IMR-90 (cell line): ENCODE measurements at regions not wholly inside any gene's neighbourhood (a gene's known extent, or its start where the extent isn't known, plus 50 kb on each side); places are given as distances from the start of the nearest gene placed in this dataset.

ENCODE experiments used
- ATAC-seq: fragments of 200-7000 bp; cut with Tn5 transposase; 2 replicates; pipeline ENCODE4 v1.9.1; 2020; ENCODE audit warnings: low read depth, mild to moderate bottlenecking, moderate library complexity
- BruUV-seq: library from RNA; stranded (reverse); fragments of 400-500 nt; replicated peaks from 2 replicates; lab custom pipeline; 2021; lab: Mats Ljungman, UMichigan
- CTCF ChIA-PET: fragments of 300-600 bp; formaldehyde crosslinking; extraction: SDS; loops from one replicate; lab custom pipeline; 2021; ENCODE audit warnings: antibody characterized with exemption; lab: Yijun Ruan, JAX
- POLR2A ChIA-PET: fragments of 300-600 bp; sonication (Branson Sonifier 250); formaldehyde crosslinking; loops from one replicate; lab custom pipeline; 2022; ENCODE audit warnings: antibody characterized with exemption; ENCODE audit not compliant: unreplicated experiment; lab: Charles Lee
- DNase-seq: peaks from one replicate; pipeline ENCODE4 v3.0.0; 2013
- H2AFZ ChIP-seq: replicated peaks from 2 replicates; pipeline ENCODE3; 2013; ENCODE audit warnings: low read length, mild to moderate bottlenecking; ENCODE audit not compliant: poor library complexity
- H2AK5ac ChIP-seq: 2 replicates; pipeline ENCODE4 v1.6.1; 2013; ENCODE audit warnings: low read depth, low read length, inconsistent platforms
- H2AK9ac ChIP-seq: replicated peaks from 2 replicates; pipeline ENCODE3; 2013; ENCODE audit warnings: mild to moderate bottlenecking, low read depth, low read length, moderate library complexity; ENCODE audit not compliant: poor library complexity
- H2BK120ac ChIP-seq: 2 replicates; pipeline ENCODE4 v1.6.1; 2013; ENCODE audit warnings: low read depth, low read length, inconsistent platforms
- H2BK15ac ChIP-seq: 3 replicates; pipeline ENCODE4 v1.6.1; 2013; ENCODE audit warnings: low read depth, low read length, inconsistent platforms
- H2BK20ac ChIP-seq: 2 replicates; pipeline ENCODE4 v1.6.1; 2013; ENCODE audit warnings: low read depth, mild to moderate bottlenecking, inconsistent platforms, low read length, moderate library complexity
- H2BK5ac ChIP-seq: 2 replicates; pipeline ENCODE4 v1.6.1; 2013; ENCODE audit warnings: mild to moderate bottlenecking, low read depth, low read length, inconsistent platforms; ENCODE audit not compliant: poor library complexity, severe bottlenecking
- H3K14ac ChIP-seq: replicated peaks from 2 replicates; pipeline ENCODE4 v1.6.1; 2013; ENCODE audit warnings: low read depth, low read length, inconsistent platforms
- H3K18ac ChIP-seq: 2 replicates; pipeline ENCODE4 v1.6.1; 2013; ENCODE audit warnings: low read depth, low read length, control low read depth
- H3K23ac ChIP-seq: 2 replicates; pipeline ENCODE4 v1.6.1; 2013; ENCODE audit warnings: low read depth, low read length, inconsistent platforms
- H3K27ac ChIP-seq: 2 replicates; pipeline ENCODE4 v1.5.1; 2013; ENCODE audit warnings: mild to moderate bottlenecking, control low read depth, low read length; ENCODE audit not compliant: insufficient read depth
- H3K27me3 ChIP-seq: 2 replicates; pipeline ENCODE4 v1.6.1; 2013; ENCODE audit warnings: low read length; ENCODE audit not compliant: control insufficient read depth, insufficient read depth
- H3K36me3 ChIP-seq: 2 replicates; pipeline ENCODE4 v1.6.1; 2013; ENCODE audit warnings: low read length, mixed read lengths; ENCODE audit not compliant: control insufficient read depth, insufficient read depth
- H3K4ac ChIP-seq: 2 replicates; pipeline ENCODE4 v1.6.1; 2013; ENCODE audit warnings: low read depth, low read length, inconsistent platforms
- H3K4me1 ChIP-seq: 2 replicates; pipeline ENCODE4 v1.6.1; 2013; ENCODE audit warnings: low read length, mixed read lengths; ENCODE audit not compliant: control insufficient read depth, insufficient read depth
- H3K4me2 ChIP-seq: 2 replicates; pipeline ENCODE4 v1.6.1; 2013; ENCODE audit warnings: low read depth, mild to moderate bottlenecking, control low read depth, low read length, moderate library complexity
- H3K4me3 ChIP-seq: 2 replicates; pipeline ENCODE4 v1.5.1; 2013; ENCODE audit warnings: low read depth, mild to moderate bottlenecking, control low read depth, low read length, moderate library complexity; ENCODE audit not compliant: insufficient read depth
- H3K56ac ChIP-seq: 2 replicates; pipeline ENCODE4 v1.6.1; 2013; ENCODE audit warnings: low read length, inconsistent platforms; ENCODE audit not compliant: insufficient read depth; ENCODE audit errors: extremely low read depth
- H3K79me1 ChIP-seq, 2 experiments: 2 replicates each; pipeline ENCODE4 v1.6.1; 2013; ENCODE audit warnings: low read length in 2 of 2, inconsistent platforms in 1 of 2, low read depth in 1 of 2
- H3K9ac ChIP-seq: 2 replicates; pipeline ENCODE4 v1.6.1; 2013; ENCODE audit warnings: low read depth, low read length, control low read depth
- H3K9me1 ChIP-seq: 2 replicates; pipeline ENCODE4 v1.6.1; 2013; ENCODE audit warnings: low read length, inconsistent platforms; ENCODE audit not compliant: insufficient read depth
- H3K9me3 ChIP-seq: 2 replicates; pipeline ENCODE4 v1.6.1; 2013; ENCODE audit warnings: low read length; ENCODE audit not compliant: control insufficient read depth, insufficient read depth
- H4K20me1 ChIP-seq: 2 replicates; pipeline ENCODE4 v1.6.1; 2013; ENCODE audit warnings: low read length, inconsistent platforms; ENCODE audit not compliant: insufficient read depth
- H4K5ac ChIP-seq: 2 replicates; pipeline ENCODE4 v1.6.1; 2013; ENCODE audit warnings: mild to moderate bottlenecking, low read depth, low read length, control low read depth
- H4K8ac ChIP-seq, 2 experiments: 2 replicates each; pipeline ENCODE4 v1.6.1; 2013; ENCODE audit warnings: low read depth in 2 of 2, low read length in 2 of 2, control low read depth in 1 of 2, inconsistent platforms in 1 of 2
- H4K91ac ChIP-seq: 2 replicates; pipeline ENCODE4 v1.6.1; 2013; ENCODE audit warnings: low read depth, low read length, inconsistent platforms; ENCODE audit not compliant: insufficient read depth
- BHLHE40 ChIP-seq: fragments of 150-350 bp; IDR thresholded peaks from 2 replicates; pipeline ENCODE4 v1.6.1; 2016; ENCODE audit warnings: mild to moderate bottlenecking, low read depth, low read length
- CEBPB ChIP-seq: IDR thresholded peaks from 2 replicates; pipeline ENCODE4 v1.6.1; 2012; ENCODE audit warnings: low read depth, low read length, improper control_type of control experiment
- CHD1 ChIP-seq: IDR thresholded peaks from 2 replicates; pipeline ENCODE4 v1.6.1; 2012; ENCODE audit warnings: low read depth, low read length, improper control_type of control experiment
- FOS ChIP-seq: fragments of 150-350 bp; IDR thresholded peaks from 2 replicates; pipeline ENCODE4 v1.6.1; 2016; ENCODE audit warnings: low read depth, low read length
- MAFK ChIP-seq: IDR thresholded peaks from 2 replicates; pipeline ENCODE4 v1.6.1; 2012; ENCODE audit warnings: low read depth, low read length, improper control_type of control experiment
- MAZ ChIP-seq: IDR thresholded peaks from 2 replicates; pipeline ENCODE4 v1.6.1; 2012; ENCODE audit warnings: low read depth, mild to moderate bottlenecking, low read length, improper control_type of control experiment, moderate library complexity, borderline replicate concordance
- MXI1 ChIP-seq: IDR thresholded peaks from 2 replicates; pipeline ENCODE4 v1.6.1; 2012; ENCODE audit warnings: low read depth, mild to moderate bottlenecking, low read length, moderate library complexity, borderline replicate concordance
- POLR2A ChIP-seq: IDR thresholded peaks from 2 replicates; pipeline ENCODE4 v1.6.1; 2012; ENCODE audit warnings: mild to moderate bottlenecking, low read depth, low read length
- RAD21 ChIP-seq: IDR thresholded peaks from 2 replicates; pipeline ENCODE4 v1.6.1; 2012; ENCODE audit warnings: low read length, improper control_type of control experiment
- RCOR1 ChIP-seq: IDR thresholded peaks from 2 replicates; pipeline ENCODE4 v1.6.1; 2012; ENCODE audit warnings: mild to moderate bottlenecking, low read length, improper control_type of control experiment; ENCODE audit not compliant: insufficient replicate concordance
- RFX5 ChIP-seq: IDR thresholded peaks from 2 replicates; pipeline ENCODE4 v1.8.0; 2012; ENCODE audit warnings: low read depth, mild to moderate bottlenecking, low read length, moderate library complexity
- SMC3 ChIP-seq: fragments of 150-350 bp; IDR thresholded peaks from 2 replicates; pipeline ENCODE4 v1.6.1; 2016; ENCODE audit warnings: low read depth, mild to moderate bottlenecking, antibody characterized with exemption, low read length, moderate library complexity
- WGBS, 2 experiments: methylation state at CpG; one replicate each; pipeline versions ENCODE4 v1.1.5 to v1.1.7; 2013; ENCODE audit warnings: missing lambda C conversion rate in 2 of 2; ENCODE audit not compliant: insufficient read length in 1 of 2; ENCODE audit errors: extremely low coverage in 2 of 2; 5-methylcytosine and 5-hydroxymethylcytosine counted together
- dilution Hi-C: fragments of 300-500 bp; cut with HindIII; formaldehyde crosslinking; loops from one replicate; pipeline ENCODE4 v1.14.3; 2018; ENCODE audit warnings: low sequenced_read_pairs; ENCODE audit not compliant: unreplicated experiment
- in situ Hi-C: fragments of 300-500 bp; cut with MboI; formaldehyde crosslinking; loops from 3 replicates; pipeline ENCODE4 v1.14.3; 2019; ENCODE audit warnings: low sequenced_read_pairs, inconsistent platforms, mixed read lengths
- intact Hi-C: fragments of 100-400 bp; cut with micrococcal nuclease; formaldehyde crosslinking; loops from 2 replicates; pipeline ENCODE4 v1.10.0; 2022
- TF ChIP-seq, protein P1 (sequence below): conservative IDR thresholded peaks from 2 replicates; pipeline ENCODE4 v1.5.1; 2012; ENCODE audit warnings: mild to moderate bottlenecking, low read depth, low read length, improper control_type of control experiment
- TF ChIP-seq, protein P2 (sequence below): fragments of 150-350 bp; IDR thresholded peaks from 2 replicates; pipeline ENCODE4 v1.6.1; 2017; ENCODE audit warnings: mild to moderate bottlenecking, antibody characterized with exemption, low read length, low read depth

DNA sequence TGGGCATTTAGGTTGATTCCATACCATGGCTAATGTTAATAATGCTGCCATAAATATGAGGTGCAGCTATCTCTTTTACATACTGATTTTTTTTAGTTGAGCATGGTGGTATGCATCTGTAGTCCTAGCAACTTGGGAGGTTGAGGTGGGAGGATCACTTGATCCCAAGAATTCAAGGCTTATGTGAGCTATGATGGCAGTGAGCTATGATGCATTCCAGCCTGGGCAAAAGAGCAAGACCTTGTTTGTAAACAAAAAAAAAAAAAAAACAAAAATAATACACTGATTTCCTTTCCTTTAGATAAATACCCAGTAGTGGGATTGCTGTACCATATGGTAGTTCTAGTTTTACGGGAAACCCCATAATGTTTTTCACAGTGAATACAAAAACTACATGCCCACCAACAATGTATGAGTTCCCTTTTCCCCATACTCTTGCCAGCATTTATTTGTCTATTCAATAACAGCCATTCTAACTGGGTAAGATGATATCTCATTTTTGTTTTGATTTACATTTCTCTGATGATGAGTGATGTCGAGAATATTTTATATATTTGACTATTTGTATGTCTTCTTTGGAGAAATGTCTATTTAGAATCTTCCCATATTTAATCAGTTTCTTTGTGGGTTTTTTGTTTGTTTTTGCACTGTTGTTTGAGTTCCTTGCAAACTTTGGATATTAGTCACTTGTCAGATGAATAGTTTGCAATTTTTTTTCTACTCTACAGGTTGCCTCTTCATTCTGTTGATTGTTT is 281.0 kb upstream of the KYNU start (continued):
- TF ChIP-seq MXI1: no peak

DNA sequence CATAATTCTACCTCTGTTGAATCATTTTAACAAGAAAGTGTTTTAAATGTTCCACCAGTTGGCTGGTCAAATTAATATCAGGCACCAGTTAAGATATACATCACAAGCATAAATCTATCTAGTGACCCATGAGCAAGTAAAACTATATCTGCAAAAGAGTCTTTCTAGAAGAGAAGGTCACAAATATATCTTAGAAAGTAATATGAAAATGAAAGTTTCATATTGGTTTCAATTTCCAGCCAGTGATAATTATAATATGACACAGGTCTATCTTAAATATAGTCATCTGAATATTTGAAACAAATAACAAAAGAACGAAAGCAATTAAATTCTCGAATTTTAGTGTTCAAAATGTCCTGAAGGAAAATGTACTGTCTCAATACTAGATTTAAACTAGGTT is 282.5 kb upstream of the KYNU start:
- dilution Hi-C loops: no loop called here
- Histone ChIP-seq H3K9me3 (no peaks in the 10 kb centered on the region; the same call in 1 of the 2 replicates), H3K9ac (no peak overlapping the region), H3K4me2 (no peak overlapping the region), H3K14ac (no peak overlapping the region), H3K4me1 (peaks cover 2% of the 10 kb centered on the region; the same call in 1 of the 2 replicates), H4K91ac (no peak overlapping the region), H3K18ac (no peak overlapping the region), H3K27ac (no peak overlapping the region), H4K20me1 (no peaks in the 10 kb centered on the region), H2AK9ac (no peak overlapping the region), H3K23ac (no peak overlapping the region), H3K9me1 (0 out of 2 replicates have a peak, but pooled peaks cover 2% of the 10 kb centered on the region), H3K4ac (no peak overlapping the region), H4K8ac (no peak overlapping the region), H3K4me3 (no peak overlapping the region), H3K56ac (no peak overlapping the region), H2AFZ (no peak overlapping the region), H2BK120ac (no peak overlapping the region), H2BK20ac (no peak overlapping the region), H3K79me1 (no peaks in the 10 kb centered on the region), H3K27me3 (no peaks in the 10 kb centered on the region), H4K5ac (no peak overlapping the region), H2BK15ac (no peak overlapping the region), H3K36me3 (no peaks in the 10 kb centered on the region), H2AK5ac (no peak overlapping the region; the same call in 1 of the 2 replicates), H2BK5ac (no peak overlapping the region)
- no TSS peak for BruUV-seq
- ChIA-PET POLR2A (no interaction called here), CTCF (no interaction called here)
- in situ Hi-C loops: no loop called here
- intact Hi-C loops: no loop called here
- no CpG with 5 or more reads among the region's 2 CpGs for WGBS, 2 experiments
- ATAC-seq (no peak), DNase-seq (no peak)
- no peak for TF ChIP-seq FOS
- no peak for TF ChIP-seq CEBPB
- TF ChIP-seq BHLHE40: no peak
- TF ChIP-seq RAD21: no peak
- TF ChIP-seq, protein P1, sequence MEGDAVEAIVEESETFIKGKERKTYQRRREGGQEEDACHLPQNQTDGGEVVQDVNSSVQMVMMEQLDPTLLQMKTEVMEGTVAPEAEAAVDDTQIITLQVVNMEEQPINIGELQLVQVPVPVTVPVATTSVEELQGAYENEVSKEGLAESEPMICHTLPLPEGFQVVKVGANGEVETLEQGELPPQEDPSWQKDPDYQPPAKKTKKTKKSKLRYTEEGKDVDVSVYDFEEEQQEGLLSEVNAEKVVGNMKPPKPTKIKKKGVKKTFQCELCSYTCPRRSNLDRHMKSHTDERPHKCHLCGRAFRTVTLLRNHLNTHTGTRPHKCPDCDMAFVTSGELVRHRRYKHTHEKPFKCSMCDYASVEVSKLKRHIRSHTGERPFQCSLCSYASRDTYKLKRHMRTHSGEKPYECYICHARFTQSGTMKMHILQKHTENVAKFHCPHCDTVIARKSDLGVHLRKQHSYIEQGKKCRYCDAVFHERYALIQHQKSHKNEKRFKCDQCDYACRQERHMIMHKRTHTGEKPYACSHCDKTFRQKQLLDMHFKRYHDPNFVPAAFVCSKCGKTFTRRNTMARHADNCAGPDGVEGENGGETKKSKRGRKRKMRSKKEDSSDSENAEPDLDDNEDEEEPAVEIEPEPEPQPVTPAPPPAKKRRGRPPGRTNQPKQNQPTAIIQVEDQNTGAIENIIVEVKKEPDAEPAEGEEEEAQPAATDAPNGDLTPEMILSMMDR: no peak
- no peak for TF ChIP-seq MAZ
- no peak for TF ChIP-seq POLR2A
- TF ChIP-seq, protein P2, sequence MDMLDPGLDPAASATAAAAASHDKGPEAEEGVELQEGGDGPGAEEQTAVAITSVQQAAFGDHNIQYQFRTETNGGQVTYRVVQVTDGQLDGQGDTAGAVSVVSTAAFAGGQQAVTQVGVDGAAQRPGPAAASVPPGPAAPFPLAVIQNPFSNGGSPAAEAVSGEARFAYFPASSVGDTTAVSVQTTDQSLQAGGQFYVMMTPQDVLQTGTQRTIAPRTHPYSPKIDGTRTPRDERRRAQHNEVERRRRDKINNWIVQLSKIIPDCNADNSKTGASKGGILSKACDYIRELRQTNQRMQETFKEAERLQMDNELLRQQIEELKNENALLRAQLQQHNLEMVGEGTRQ: no peak
- no peak for TF ChIP-seq SMC3
- no peak for TF ChIP-seq CHD1
- TF ChIP-seq RFX5: no peak
- TF ChIP-seq MAFK: no peak
- TF ChIP-seq RCOR1: no peak
